Breast epithelium (tissue), 4 donors: ENCODE measurements at regions not wholly inside any gene's neighbourhood (a gene's known extent, or its start where the extent isn't known, plus 50 kb on each side); places are given as distances from the start of the nearest gene placed in this dataset.
"Not testable (repeated sequence)": the region's sequence is repeated elsewhere in the genome, so short reads cannot be mapped to it uniquely, and the experiment has no call there.

Experiments used
- DNase-seq, 2 donors: peaks; one replicate each; pipeline ENCODE4 v3.0.0-alpha.2; 2019; ENCODE audit warnings: low spot score in 2 of 2
- H3K27ac ChIP-seq, 2 donors: fragments of 200-600 bp; sonication (generic) in 1 of 2; one replicate each; pipeline ENCODE4 v1.5.1; 2016 to 2019; ENCODE audit warnings: mild to moderate bottlenecking in 1 of 2
- H3K27me3 ChIP-seq, 2 donors: fragments of 200-600 bp; sonication (generic) in 1 of 2; one replicate each; pipeline versions ENCODE4 v1.5.1 to v1.6.0; 2017 to 2019; ENCODE audit warnings: control low read depth in 1 of 2, mild to moderate bottlenecking in 1 of 2
- H3K36me3 ChIP-seq: fragments of 200-600 bp; one replicate; pipeline ENCODE4 v1.5.1; 2019
- H3K4me1 ChIP-seq, 2 donors: fragments of 200-600 bp; sonication (generic); one replicate each; pipeline ENCODE4 v1.5.1; 2016 to 2019; ENCODE audit warnings: control low read depth in 1 of 2
- H3K4me3 ChIP-seq, 3 donors: fragments of 200-600 bp; sonication (generic); 1 replicate in 2 of 3; 2 replicates in 1 of 3; pipeline ENCODE4 v1.5.1; 2016 to 2019; ENCODE audit warnings: mild to moderate bottlenecking in 3 of 3, moderate library complexity in 2 of 3
- H3K9me3 ChIP-seq, 2 donors: fragments of 200-600 bp; sonication (generic) in 1 of 2; one replicate each; pipeline ENCODE4 v1.5.1; 2016 to 2019; ENCODE audit warnings: control low read depth in 1 of 2
- CTCF ChIP-seq, 3 donors: fragments of 450-650 bp; IDR thresholded peaks; one replicate each; pipeline ENCODE4 v1.5.1; 2016 to 2017; ENCODE audit warnings: antibody characterized with exemption in 3 of 3, mild to moderate bottlenecking in 3 of 3, moderate library complexity in 3 of 3
- POLR2A ChIP-seq: fragments of 450-650 bp; IDR thresholded peaks from one replicate; pipeline ENCODE4 v1.6.1; 2016; ENCODE audit warnings: antibody characterized with exemption, mild to moderate bottlenecking, moderate library complexity
- POLR2AphosphoS5 ChIP-seq, 3 donors: sonication (generic); formaldehyde crosslinking; IDR thresholded peaks; one replicate each; pipeline ENCODE4 v1.6.1; 2017; ENCODE audit warnings: antibody characterized with exemption in 3 of 3
- intact Hi-C: fragments of 100-400 bp; cut with DNase I; formaldehyde crosslinking; loops from one replicate; pipeline ENCODE4 v1.15.1; 2023; ENCODE audit warnings: low total_unique reads

GRCh38 chr7:96562966-96563365 is 146.7 kb downstream of the SEM1 start:
- no peak overlapping the region for H3K27ac ChIP-seq
- no peak overlapping the region for H3K4me3 ChIP-seq
- intact Hi-C loops, result no loop called here
- no peaks in the 10 kb centered on the region for H3K36me3 ChIP-seq
- H3K9me3 ChIP-seq, result no peaks in the 10 kb centered on the region
- no peaks in the 10 kb centered on the region for H3K27me3 ChIP-seq
- TF ChIP-seq CTCF (IDR thresholded peaks at IDR 0.05), result no peak
- no peak for TF ChIP-seq POLR2A
- DNase-seq, result no peak
- no peaks in the 10 kb centered on the region for H3K4me1 ChIP-seq

- no peaks in the 10 kb centered on the region for H3K36me3 ChIP-seq
- no peak overlapping the region for H3K27ac ChIP-seq
- H3K4me3 ChIP-seq, result no peak overlapping the region
- DNase-seq, result no peak
- H3K27me3 ChIP-seq, result no peaks in the 10 kb centered on the region
- TF ChIP-seq POLR2AphosphoS5 (IDR thresholded peaks at IDR 0.05) (no peak), POLR2A (no peak), CTCF (IDR thresholded peaks at IDR 0.05) (no peak)
- H3K4me1 ChIP-seq, result no peaks in the 10 kb centered on the region
- no peaks in the 10 kb centered on the region for H3K9me3 ChIP-seq
- intact Hi-C loops, result no loop called here
These were observed 147.2 kb downstream of the SEM1 start for GRCh38 chr7:96562458-96562857.

DNA sequence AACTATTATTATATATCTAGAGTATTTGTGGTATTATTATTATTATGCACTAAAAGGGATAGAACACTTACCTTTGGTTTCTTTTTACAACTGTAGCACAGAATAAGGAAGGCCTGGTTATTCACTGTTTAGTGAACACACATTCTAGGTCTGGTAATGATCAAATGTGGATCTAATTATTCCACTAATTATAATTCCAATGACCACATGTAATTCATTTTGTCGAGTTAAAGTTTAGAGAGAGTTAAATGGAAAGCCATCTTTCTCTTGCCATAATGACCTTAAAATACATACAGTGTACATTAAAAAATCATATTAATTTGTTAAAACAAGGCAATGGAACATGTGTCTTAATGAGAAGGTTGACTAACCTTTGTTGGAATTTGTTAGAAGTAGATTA is 147.8 kb downstream of the SEM1 start:
- no peak for DNase-seq
- no peaks in the 10 kb centered on the region for H3K4me1 ChIP-seq
- no peak for TF ChIP-seq CTCF (IDR thresholded peaks at IDR 0.05)
- no peak for TF ChIP-seq POLR2A
- no peak for TF ChIP-seq POLR2AphosphoS5 (IDR thresholded peaks at IDR 0.05)
- H3K27ac ChIP-seq, result no peak overlapping the region
- no peaks in the 10 kb centered on the region for H3K36me3 ChIP-seq
- intact Hi-C loops, result no loop called here
- H3K27me3 ChIP-seq, result no peaks in the 10 kb centered on the region
- no peaks in the 10 kb centered on the region for H3K9me3 ChIP-seq
- no peak overlapping the region for H3K4me3 ChIP-seq

- no peak overlapping the region for H3K27ac ChIP-seq
- intact Hi-C loops, result no loop called here
- no peaks in the 10 kb centered on the region for H3K9me3 ChIP-seq
- no peak for TF ChIP-seq POLR2A
- TF ChIP-seq CTCF (IDR thresholded peaks at IDR 0.05), result no peak
- no peak for TF ChIP-seq POLR2AphosphoS5 (IDR thresholded peaks at IDR 0.05)
- no peaks in the 10 kb centered on the region for H3K36me3 ChIP-seq
- no peak for DNase-seq
- H3K4me1 ChIP-seq, result no peaks in the 10 kb centered on the region
- H3K27me3 ChIP-seq, result no peaks in the 10 kb centered on the region
- no peak overlapping the region for H3K4me3 ChIP-seq
These were observed 151.1 kb downstream of the SEM1 start for GRCh38 chr7:96558530-96558929.

DNA sequence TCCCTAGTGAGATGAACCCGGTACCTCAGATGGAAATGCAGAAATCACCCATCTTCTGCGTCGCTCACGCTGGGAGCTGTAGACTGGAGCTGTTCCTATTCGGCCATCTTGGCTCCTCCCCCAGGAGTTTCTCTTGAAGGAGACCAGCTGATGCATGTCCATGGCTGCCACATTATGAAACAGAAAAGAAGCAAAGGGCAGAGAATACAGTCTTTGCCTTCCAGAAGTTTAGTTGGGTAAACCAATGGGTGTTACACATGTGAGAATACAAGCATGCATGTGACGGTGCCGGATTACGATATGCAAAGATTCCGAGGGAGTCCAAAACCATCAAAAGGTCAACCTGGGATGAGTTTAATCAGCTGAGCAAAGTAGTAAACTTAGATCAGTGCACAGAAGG is 151.6 kb downstream of the SEM1 start:
- TF ChIP-seq CTCF (IDR thresholded peaks at IDR 0.05) (no peak), POLR2AphosphoS5 (IDR thresholded peaks at IDR 0.05) (no peak), POLR2A (no peak)
- Histone ChIP-seq H3K27ac (no peak overlapping the region), H3K27me3 (no peaks in the 10 kb centered on the region), H3K36me3 (no peaks in the 10 kb centered on the region), H3K4me3 (no peak overlapping the region), H3K9me3 (no peaks in the 10 kb centered on the region), H3K4me1 (no peaks in the 10 kb centered on the region)
- intact Hi-C loops, result no loop called here
- no peak for DNase-seq

DNA sequence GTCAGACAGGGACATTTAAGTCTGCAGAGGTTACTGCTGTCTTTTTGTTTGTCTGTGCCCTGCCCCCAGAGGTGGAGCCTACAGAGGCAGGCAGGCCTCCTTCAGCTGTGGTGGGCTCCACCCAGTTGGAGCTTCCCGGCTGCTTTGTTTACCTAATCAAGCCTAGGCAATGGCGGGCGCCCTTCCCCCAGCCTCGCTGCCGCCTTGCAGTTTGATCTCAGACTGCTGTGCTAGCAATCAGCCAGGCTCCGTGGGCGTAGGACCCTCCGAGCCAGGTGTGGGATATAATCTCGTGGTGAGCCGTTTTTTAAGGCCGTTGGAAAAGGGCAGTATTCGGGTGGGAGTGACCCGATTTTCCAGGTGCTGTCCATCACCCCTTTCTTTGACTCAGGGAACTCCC is 152.0 kb downstream of the SEM1 start:
- H3K27ac ChIP-seq, H3K4me1 ChIP-seq, H3K9me3 ChIP-seq, intact Hi-C loops, DNase-seq, H3K36me3 ChIP-seq, H3K4me3 ChIP-seq, H3K27me3 ChIP-seq: not testable (repeated sequence)
